Astrocyte of the spinal cord (primary cell): ENCODE measurements at regions not wholly inside any gene's neighbourhood (a gene's known extent, or its start where the extent isn't known, plus 50 kb on each side); places are given as distances from the start of the nearest gene placed in this dataset.

Source experiments
- DNase-seq: peaks from one replicate; pipeline ENCODE4 v3.0.0; 2011; ENCODE audit warnings: low read depth, low spot score
- H3K4me3 ChIP-seq: 2 replicates; pipeline ENCODE4 v1.5.1; 2011; ENCODE audit warnings: low read depth, mild to moderate bottlenecking, low read length, moderate library complexity
- CTCF ChIP-seq: IDR thresholded peaks from 2 replicates; pipeline ENCODE4 v1.5.1; 2012; ENCODE audit warnings: low read depth, mild to moderate bottlenecking, low read length, inconsistent platforms
- in situ Hi-C: cut with HindIII; loops from 2 replicates; pipeline ENCODE4 v1.10.0; 2017; ENCODE audit warnings: low sequenced_read_pairs

GRCh38 chr7:69122953-69123352 is 475.3 kb upstream of the AUTS2 start:
- no peak for TF ChIP-seq CTCF
- DNase-seq = no peak
- no peak overlapping the region for H3K4me3 ChIP-seq
- in situ Hi-C loops = no loop called here

- TF ChIP-seq CTCF = no peak
- H3K4me3 ChIP-seq = no peak overlapping the region
- in situ Hi-C loops = no loop called here
- no peak for DNase-seq
Observed at GRCh38 chr7:69126896-69127479, 471.3 kb upstream of the AUTS2 start.

GRCh38 chr7:69129524-69129923 is 468.8 kb upstream of the AUTS2 start:
- TF ChIP-seq CTCF = no peak
- in situ Hi-C loops = no loop called here

GRCh38 chr7:69129951-69130350 is 468.3 kb upstream of the AUTS2 start:
- no peak for TF ChIP-seq CTCF
- no peak for DNase-seq
- no peak overlapping the region for H3K4me3 ChIP-seq
- in situ Hi-C loops = no loop called here

More at GRCh38 chr7:69129524-69129923, 468.8 kb upstream of the AUTS2 start:
- no peak overlapping the region for H3K4me3 ChIP-seq
- DNase-seq = no peak

GRCh38 chr7:69130396-69130795 is 467.9 kb upstream of the AUTS2 start:
- in situ Hi-C loops = no loop called here
- DNase-seq = no peak
- TF ChIP-seq CTCF = no peak
- no peak overlapping the region for H3K4me3 ChIP-seq

- in situ Hi-C loops = no loop called here
- no peak for DNase-seq
- no peak overlapping the region for H3K4me3 ChIP-seq
- no peak for TF ChIP-seq CTCF
Observed at GRCh38 chr7:69134316-69134715, 464.0 kb upstream of the AUTS2 start.

- in situ Hi-C loops = no loop called here
- no peak overlapping the region for H3K4me3 ChIP-seq
- no peak for TF ChIP-seq CTCF
- DNase-seq = no peak
Observed at GRCh38 chr7:69147631-69148030, 450.6 kb upstream of the AUTS2 start.
